ENCODE measurements at regions not wholly inside any gene's neighbourhood (a gene's known extent, or its start where the extent isn't known, plus 50 kb on each side); places are given as distances from the start of the nearest gene placed in this dataset.

GRCh38 chr5:172567843-172568242 lies 73.2 kb upstream of the NEURL1B start:
- TF ChIP-seq POLR2AphosphoS5 (IDR thresholded peaks at IDR 0.05) (no peak), EP300 (IDR thresholded peaks at IDR 0.05) (no peak), POLR2A (IDR thresholded peaks at IDR 0.05) (no peak)
- TF ChIP-seq, protein P1, sequence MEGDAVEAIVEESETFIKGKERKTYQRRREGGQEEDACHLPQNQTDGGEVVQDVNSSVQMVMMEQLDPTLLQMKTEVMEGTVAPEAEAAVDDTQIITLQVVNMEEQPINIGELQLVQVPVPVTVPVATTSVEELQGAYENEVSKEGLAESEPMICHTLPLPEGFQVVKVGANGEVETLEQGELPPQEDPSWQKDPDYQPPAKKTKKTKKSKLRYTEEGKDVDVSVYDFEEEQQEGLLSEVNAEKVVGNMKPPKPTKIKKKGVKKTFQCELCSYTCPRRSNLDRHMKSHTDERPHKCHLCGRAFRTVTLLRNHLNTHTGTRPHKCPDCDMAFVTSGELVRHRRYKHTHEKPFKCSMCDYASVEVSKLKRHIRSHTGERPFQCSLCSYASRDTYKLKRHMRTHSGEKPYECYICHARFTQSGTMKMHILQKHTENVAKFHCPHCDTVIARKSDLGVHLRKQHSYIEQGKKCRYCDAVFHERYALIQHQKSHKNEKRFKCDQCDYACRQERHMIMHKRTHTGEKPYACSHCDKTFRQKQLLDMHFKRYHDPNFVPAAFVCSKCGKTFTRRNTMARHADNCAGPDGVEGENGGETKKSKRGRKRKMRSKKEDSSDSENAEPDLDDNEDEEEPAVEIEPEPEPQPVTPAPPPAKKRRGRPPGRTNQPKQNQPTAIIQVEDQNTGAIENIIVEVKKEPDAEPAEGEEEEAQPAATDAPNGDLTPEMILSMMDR (IDR thresholded peaks at IDR 0.05) = no peak
- Histone ChIP-seq H3K4me3 (no peak overlapping the region), H3K9me3 (no peaks in the 10 kb centered on the region), H3K27ac (no peak overlapping the region), H3K36me3 (no peaks in the 10 kb centered on the region), H3K27me3 (no peaks in the 10 kb centered on the region), H3K4me1 (peaks cover 0 to 9% (median 2%) of the 10 kb centered on the region in 4 donors)
- 95 to 97% methylated on average over 5 to 6 of the region's 6 CpGs for WGBS, 2 donors
- DNase-seq (no peak), ATAC-seq (ENCODE audit: low FRiP score in 2 of 2) (no peak)

DNA sequence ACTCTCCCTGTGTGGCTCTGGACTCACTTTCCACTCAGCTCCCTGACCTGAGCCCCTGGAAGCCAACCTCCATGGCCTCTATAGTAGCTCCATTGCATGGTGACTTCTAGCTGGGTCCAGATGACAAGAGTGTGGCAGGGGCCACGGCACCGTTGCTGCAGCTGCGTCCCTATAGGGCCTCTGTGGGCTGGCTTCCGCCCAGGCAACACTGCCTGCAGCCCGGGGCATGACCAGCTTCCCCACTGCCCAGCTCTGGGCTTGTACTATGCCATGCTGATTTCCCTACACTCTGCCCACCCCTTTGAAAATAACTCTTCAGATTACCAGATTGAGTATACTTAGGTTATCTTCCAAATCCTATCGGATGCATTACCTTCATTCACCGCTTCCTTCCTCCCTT lies 73.8 kb upstream of the NEURL1B start:
- DNase-seq (peak in 1 of 2 donors; percentile 40), ATAC-seq (ENCODE audit: low FRiP score in 2 of 2) (no peak)
- Histone ChIP-seq H3K27me3 (no peaks in the 10 kb centered on the region), H3K9me3 (no peaks in the 10 kb centered on the region), H3K4me3 (no peak overlapping the region), H3K36me3 (no peaks in the 10 kb centered on the region), H3K27ac (no peak overlapping the region), H3K4me1 (peaks cover 0 to 9% (median 2%) of the 10 kb centered on the region in 4 donors)
- TF ChIP-seq POLR2A (IDR thresholded peaks at IDR 0.05) (no peak), POLR2AphosphoS5 (IDR thresholded peaks at IDR 0.05) (no peak), EP300 (IDR thresholded peaks at IDR 0.05) (no peak)
- TF ChIP-seq, protein P1 (IDR thresholded peaks at IDR 0.05) = no peak
- 82 to 89% methylated on average over 6 to 7 of the region's 7 CpGs for WGBS, 2 donors

- Histone ChIP-seq H3K27me3 (no peaks in the 10 kb centered on the region), H3K36me3 (no peaks in the 10 kb centered on the region), H3K9me3 (no peaks in the 10 kb centered on the region), H3K4me1 (peaks cover 0 to 9% (median under 1%) of the 10 kb centered on the region in 4 donors), H3K27ac (no peak overlapping the region), H3K4me3 (no peak overlapping the region)
- 82 to 83% methylated on average over 6 to 8 of the region's 8 CpGs for WGBS, 2 donors
- no peak for TF ChIP-seq POLR2AphosphoS5 (IDR thresholded peaks at IDR 0.05)
- no peak for TF ChIP-seq EP300 (IDR thresholded peaks at IDR 0.05)
- TF ChIP-seq, protein P1 (IDR thresholded peaks at IDR 0.05) = no peak
- no peak for TF ChIP-seq POLR2A (IDR thresholded peaks at IDR 0.05)
- no peak for DNase-seq
- ATAC-seq (ENCODE audit: low FRiP score in 2 of 2) = no peak
Observed at GRCh38 chr5:172565931-172566665, 75.0 kb upstream of the NEURL1B start.

DNA sequence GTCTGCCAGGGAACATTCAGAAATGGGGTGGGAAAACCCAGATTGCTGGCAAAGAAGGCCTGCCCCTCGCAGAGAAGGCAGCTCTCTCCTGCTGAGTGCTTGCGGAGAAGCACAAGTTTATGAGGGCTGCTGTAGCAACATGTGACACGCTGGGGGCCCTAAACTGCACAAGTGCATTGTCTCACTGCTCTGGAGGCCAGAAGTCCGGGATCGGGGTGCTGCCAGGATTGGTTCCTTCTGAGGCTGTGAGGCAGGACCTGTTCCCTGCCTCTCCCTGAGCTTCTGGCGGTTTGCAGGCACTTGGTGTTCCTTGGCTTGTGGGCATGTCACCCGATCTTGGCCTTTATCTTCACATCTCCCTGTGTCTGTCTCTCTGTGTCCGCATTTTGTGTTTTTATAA lies 75.6 kb upstream of the NEURL1B start:
- Histone ChIP-seq H3K36me3 (no peaks in the 10 kb centered on the region), H3K9me3 (no peaks in the 10 kb centered on the region), H3K27me3 (no peaks in the 10 kb centered on the region), H3K4me1 (peaks cover 0 to 9% (median 0%) of the 10 kb centered on the region in 4 donors), H3K4me3 (no peak overlapping the region), H3K27ac (no peak overlapping the region)
- DNase-seq (no peak), ATAC-seq (ENCODE audit: low FRiP score in 2 of 2) (no peak)
- 83 to 92% methylated on average over 4 to 8 of the region's 8 CpGs for WGBS, 2 donors
- TF ChIP-seq EP300 (IDR thresholded peaks at IDR 0.05) (no peak), POLR2A (IDR thresholded peaks at IDR 0.05) (no peak), POLR2AphosphoS5 (IDR thresholded peaks at IDR 0.05) (no peak)
- TF ChIP-seq, protein P1 (IDR thresholded peaks at IDR 0.05) = no peak

DNA sequence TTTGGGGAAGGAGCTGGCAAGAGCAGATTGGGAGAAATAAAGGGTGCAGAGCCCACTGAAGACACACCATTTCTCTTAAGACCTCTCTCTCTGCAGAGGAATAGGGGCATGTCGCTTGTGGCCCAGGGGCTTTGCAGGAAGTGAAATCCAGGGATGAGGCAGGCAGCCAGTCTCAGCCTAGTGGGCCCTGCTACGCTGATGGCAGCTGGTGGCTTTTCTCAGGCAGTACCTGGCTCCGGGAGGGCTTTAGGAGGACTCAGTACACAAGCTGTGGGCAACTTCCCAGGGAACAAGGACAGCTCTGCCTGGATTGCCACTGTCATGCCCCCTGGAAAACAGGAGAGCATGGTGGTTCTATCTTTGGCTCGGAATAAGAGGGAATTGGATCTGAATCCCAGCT lies 76.2 kb upstream of the NEURL1B start:
- H3K4me3 ChIP-seq = no peak overlapping the region
- ATAC-seq (ENCODE audit: low FRiP score in 2 of 2) (no peak), DNase-seq (no peak)
- no peaks in the 10 kb centered on the region for H3K9me3 ChIP-seq
- TF ChIP-seq POLR2AphosphoS5 (IDR thresholded peaks at IDR 0.05) (no peak), EP300 (IDR thresholded peaks at IDR 0.05) (no peak), POLR2A (IDR thresholded peaks at IDR 0.05) (no peak)
- TF ChIP-seq, protein P1 (IDR thresholded peaks at IDR 0.05) = no peak
- H3K4me1 ChIP-seq = peaks cover 0 to 9% (median 0%) of the 10 kb centered on the region in 4 donors
- H3K27ac ChIP-seq = no peak overlapping the region
- no peaks in the 10 kb centered on the region for H3K27me3 ChIP-seq
- no peaks in the 10 kb centered on the region for H3K36me3 ChIP-seq
- WGBS, 2 donors = 81 to 100% methylated on average over 1 to 4 of the region's 4 CpGs
